H9 (cell line): ENCODE measurements at regions not wholly inside any gene's neighbourhood (a gene's known extent, or its start where the extent isn't known, plus 50 kb on each side); places are given as distances from the start of the nearest gene placed in this dataset.

Experiments used
- DNase-seq: peaks from one replicate; pipeline ENCODE4 v3.0.0-alpha.2; 2017
- H2AFZ ChIP-seq: one replicate; pipeline ENCODE4 v1.6.1; 2013; ENCODE audit warnings: mild to moderate bottlenecking, low read length, control low read depth, moderate library complexity
- H2AK5ac ChIP-seq: 2 replicates; pipeline ENCODE4 v1.6.1; 2013; ENCODE audit warnings: low read length, control low read depth, mixed read lengths; ENCODE audit not compliant: insufficient read length
- H2BK120ac ChIP-seq: one replicate; pipeline ENCODE4 v1.6.1; 2013; ENCODE audit warnings: low read depth, mild to moderate bottlenecking, low read length, control low read depth, inconsistent platforms; ENCODE audit not compliant: poor library complexity, severe bottlenecking
- H2BK12ac ChIP-seq: 2 replicates; pipeline ENCODE4 v1.6.1; 2013; ENCODE audit warnings: low read length, control low read depth, mixed read lengths, low read depth; ENCODE audit not compliant: insufficient read length
- H2BK15ac ChIP-seq: 2 replicates; pipeline ENCODE4 v1.6.1; 2013; ENCODE audit warnings: low read depth, low read length, control low read depth
- H2BK20ac ChIP-seq: one replicate; pipeline ENCODE4 v1.6.1; 2013; ENCODE audit warnings: low read depth, mild to moderate bottlenecking, low read length, control low read depth, inconsistent platforms; ENCODE audit not compliant: poor library complexity, severe bottlenecking
- H2BK5ac ChIP-seq: 2 replicates; pipeline ENCODE4 v1.6.1; 2013; ENCODE audit warnings: low read length, control low read depth, mixed read lengths; ENCODE audit not compliant: insufficient read length
- H3K14ac ChIP-seq: 2 replicates; pipeline ENCODE4 v1.6.1; 2013; ENCODE audit warnings: low read length, control low read depth; ENCODE audit not compliant: insufficient read depth
- H3K18ac ChIP-seq: 2 replicates; pipeline ENCODE4 v1.6.1; 2013; ENCODE audit warnings: low read depth, mild to moderate bottlenecking, mixed read lengths, low read length, control low read depth; ENCODE audit not compliant: insufficient read length
- H3K23ac ChIP-seq: 2 replicates; pipeline ENCODE4 v1.6.1; 2013; ENCODE audit warnings: low read length, control low read depth, mixed read lengths, low read depth; ENCODE audit not compliant: insufficient read length
- H3K23me2 ChIP-seq: 2 replicates; pipeline ENCODE4 v1.6.1; 2013; ENCODE audit warnings: low read depth, mild to moderate bottlenecking, mixed read lengths, low read length, control low read depth; ENCODE audit not compliant: insufficient read length, poor library complexity, severe bottlenecking
- H3K27ac ChIP-seq: 2 replicates; pipeline ENCODE4 v1.5.1; 2013; ENCODE audit warnings: low read length, control low read depth, mixed read lengths, low read depth; ENCODE audit not compliant: insufficient read length
- H3K27me3 ChIP-seq: 2 replicates; pipeline ENCODE4 v1.6.1; 2013; ENCODE audit warnings: low read length, control low read depth, inconsistent platforms; ENCODE audit not compliant: insufficient read depth
- H3K4ac ChIP-seq: 2 replicates; pipeline ENCODE4 v1.6.1; 2013; ENCODE audit warnings: low read depth, mild to moderate bottlenecking, control low read depth, inconsistent platforms, low read length, moderate library complexity
- H3K4me1 ChIP-seq: 2 replicates; pipeline ENCODE4 v1.6.1; 2013; ENCODE audit warnings: low read length, control low read depth, inconsistent platforms; ENCODE audit not compliant: insufficient read depth
- H3K4me2 ChIP-seq: 2 replicates; pipeline ENCODE4 v1.6.1; 2013; ENCODE audit warnings: low read length, control low read depth, mixed read lengths; ENCODE audit not compliant: insufficient read length, insufficient read depth
- H3K56ac ChIP-seq: 2 replicates; pipeline ENCODE4 v1.6.1; 2013; ENCODE audit warnings: low read depth, mild to moderate bottlenecking, mixed read lengths, low read length, control low read depth; ENCODE audit not compliant: insufficient read length
- H3K79me1 ChIP-seq: 2 replicates; pipeline ENCODE4 v1.6.1; 2013; ENCODE audit warnings: low read depth, mild to moderate bottlenecking, moderate library complexity, low read length, control low read depth, inconsistent platforms; ENCODE audit not compliant: insufficient read depth, poor library complexity, severe bottlenecking
- H3K79me2 ChIP-seq: 2 replicates; pipeline ENCODE4 v1.6.1; 2013; ENCODE audit warnings: low read length, control low read depth, inconsistent platforms; ENCODE audit not compliant: insufficient read depth
- H3K9ac ChIP-seq: 2 replicates; pipeline ENCODE4 v1.6.1; 2013; ENCODE audit warnings: low read length, control low read depth, mixed read lengths; ENCODE audit not compliant: insufficient read length; ENCODE audit errors: extremely low read depth
- H3K9me3 ChIP-seq: one replicate; pipeline ENCODE4 v1.6.1; 2013; ENCODE audit warnings: low read depth, low read length, inconsistent platforms; ENCODE audit not compliant: control insufficient read depth
- H3T11ph ChIP-seq: one replicate; pipeline ENCODE4 v1.6.1; 2013; ENCODE audit warnings: mild to moderate bottlenecking, low read length, control low read depth, inconsistent platforms
- H4K20me1 ChIP-seq: one replicate; pipeline ENCODE4 v1.6.1; 2013; ENCODE audit not compliant: control insufficient read depth, insufficient read length, insufficient read depth
- H4K5ac ChIP-seq: 2 replicates; pipeline ENCODE4 v1.6.1; 2013; ENCODE audit warnings: low read depth, mild to moderate bottlenecking, mixed read lengths, low read length, control low read depth; ENCODE audit not compliant: insufficient read length
- H4K8ac ChIP-seq: replicated peaks from 2 replicates; pipeline ENCODE4 v1.6.1; 2013; ENCODE audit warnings: low read length, control low read depth, mixed read lengths, low read depth; ENCODE audit not compliant: insufficient read length
- H4K91ac ChIP-seq: 2 replicates; pipeline ENCODE4 v1.6.1; 2013; ENCODE audit warnings: low read depth, mild to moderate bottlenecking, moderate library complexity, mixed read lengths, low read length, control low read depth; ENCODE audit not compliant: insufficient read length
- H3K27ac Mint-ChIP-seq, 3 experiments: 2 replicates in 2 of 3; 3 replicates in 1 of 3; pipeline ENCODE4 v1.8.0; 2020 to 2021; ENCODE audit warnings: mixed read lengths in 3 of 3, mild to moderate bottlenecking in 1 of 3, moderate library complexity in 1 of 3
- H3K27me3 Mint-ChIP-seq: 2 replicates; pipeline ENCODE4 v1.8.0; 2021; ENCODE audit warnings: low read depth, mild to moderate bottlenecking, moderate library complexity, mixed read lengths
- H3K36me3 Mint-ChIP-seq, 3 experiments: 2 replicates in 2 of 3; 3 replicates in 1 of 3; pipeline ENCODE4 v1.8.0; 2020 to 2021; ENCODE audit warnings: low read depth in 3 of 3, mixed read lengths in 3 of 3; ENCODE audit not compliant: insufficient read depth in 1 of 3
- H3K4me1 Mint-ChIP-seq, 2 experiments: 2 replicates each; pipeline ENCODE4 v1.8.0; 2020; ENCODE audit warnings: mixed read lengths in 2 of 2
- H3K4me3 Mint-ChIP-seq, 2 experiments: 2 replicates in 1 of 2; 3 replicates in 1 of 2; pipeline ENCODE4 v1.8.0; 2020 to 2021; ENCODE audit warnings: mild to moderate bottlenecking in 2 of 2, mixed read lengths in 2 of 2, moderate library complexity in 1 of 2
- H3K9me3 Mint-ChIP-seq, 2 experiments: 2 replicates in 1 of 2; 3 replicates in 1 of 2; pipeline ENCODE4 v1.8.0; 2020; ENCODE audit warnings: mild to moderate bottlenecking in 2 of 2, mixed read lengths in 2 of 2, moderate library complexity in 1 of 2
- CTCF ChIP-seq: fragments of 200-600 bp; sonication (generic); conservative IDR thresholded peaks from 3 replicates; pipeline ENCODE4 v1.8.0; 2021; ENCODE audit warnings: antibody characterized with exemption, mild to moderate bottlenecking
- WGBS: extraction: QIAGEN DNeasy Blood & Tissue Kit; methylation state at CpG from one replicate; pipeline ENCODE4 v1.1.7; 2013; ENCODE audit warnings: missing lambda C conversion rate, low lambda C conversion rate, mixed read lengths; ENCODE audit not compliant: insufficient read length; ENCODE audit errors: extremely low coverage; 5-methylcytosine and 5-hydroxymethylcytosine counted together

DNA sequence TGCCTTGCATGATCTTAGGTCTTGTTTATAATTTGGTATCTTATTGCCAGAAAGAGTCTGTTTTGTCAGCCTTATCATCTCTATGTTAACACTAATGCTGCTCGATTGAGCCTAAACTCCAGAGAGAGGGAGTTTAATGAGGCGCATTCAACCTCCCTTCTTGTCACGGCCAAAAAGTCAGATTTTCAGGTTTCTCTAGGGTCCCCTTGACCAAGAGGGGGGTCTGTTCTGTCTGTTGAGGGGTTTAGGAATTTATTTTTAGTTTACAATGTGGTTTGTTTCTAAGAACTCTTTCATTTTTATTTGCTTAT is 285.7 kb upstream of the VWC2 start:
- no peak overlapping the region for H3K9ac ChIP-seq
- WGBS, result no CpG with 5 or more reads among the region's 3 CpGs
- no peak overlapping the region for H3K4me3 Mint-ChIP-seq
- H4K20me1 ChIP-seq, result no peaks in the 10 kb centered on the region
- no peaks in the 10 kb centered on the region for H3K79me2 ChIP-seq
- no peaks in the 10 kb centered on the region for H3K9me3 Mint-ChIP-seq
- H3K79me1 ChIP-seq, result no peaks in the 10 kb centered on the region
- H4K5ac ChIP-seq, result no peak overlapping the region
- H3T11ph ChIP-seq, result no peak overlapping the region
- H3K4ac ChIP-seq, result no peak overlapping the region
- no peaks in the 10 kb centered on the region for H3K9me3 ChIP-seq
- H2BK120ac ChIP-seq, result no peak overlapping the region
- TF ChIP-seq CTCF, result no peak
- no peaks in the 10 kb centered on the region for H3K27me3 ChIP-seq
- H3K23ac ChIP-seq, result no peak overlapping the region
- no peak overlapping the region for H2BK5ac ChIP-seq
- no peak for DNase-seq
- H3K27ac Mint-ChIP-seq, result peak overlapping the region in 2 of 3 experiments; percentile 20 to 49; a peak in 3 of 7 replicates
- H3K56ac ChIP-seq, result no peak overlapping the region
- no peak overlapping the region for H3K4me2 ChIP-seq
- H2BK20ac ChIP-seq, result no peak overlapping the region
- no peak overlapping the region for H3K27ac ChIP-seq
- no peak overlapping the region for H3K14ac ChIP-seq
- H4K8ac ChIP-seq, result no peak overlapping the region
- H3K27me3 Mint-ChIP-seq, result no peaks in the 10 kb centered on the region
- no peak overlapping the region for H2AK5ac ChIP-seq
- no peaks in the 10 kb centered on the region for H3K36me3 Mint-ChIP-seq
- H3K4me1 Mint-ChIP-seq, result peaks cover 33 to 46% of the 10 kb centered on the region in 2 experiments
- H4K91ac ChIP-seq, result no peak overlapping the region
- peaks cover 12% of the 10 kb centered on the region; the same call in 1 of the 2 replicates for H3K4me1 ChIP-seq
- H2AFZ ChIP-seq, result no peak overlapping the region
- H3K18ac ChIP-seq, result no peak overlapping the region
- no peak overlapping the region for H2BK15ac ChIP-seq
- H2BK12ac ChIP-seq, result no peak overlapping the region
- no peaks in the 10 kb centered on the region for H3K23me2 ChIP-seq
